HCT116 (cell line): ENCODE measurements at regions not wholly inside any gene's neighbourhood (a gene's known extent, or its start where the extent isn't known, plus 50 kb on each side); places are given as distances from the start of the nearest gene placed in this dataset.

Experiments used
- ATAC-seq: fragments of 200-7000 bp; cut with Tn5 transposase; 2 replicates; pipeline ENCODE4 v1.9.1; 2020; ENCODE audit warnings: mild to moderate bottlenecking, moderate library complexity
- BruUV-seq: library from RNA; stranded (reverse); fragments of 400-500 nt; replicated peaks from 2 replicates; lab custom pipeline; 2021; lab: Mats Ljungman, UMichigan
- CTCF ChIA-PET: fragments of 300-600 bp; sonication (Branson Sonifier 250); formaldehyde crosslinking; loops from one replicate; lab custom pipeline; 2021; ENCODE audit warnings: antibody characterized with exemption; lab: Charles Lee
- POLR2A ChIA-PET: fragments of 300-600, 350-600 bp; sonication (Branson Sonifier 250); formaldehyde crosslinking; loops from one replicate; lab custom pipeline; 2021; ENCODE audit warnings: antibody characterized with exemption; lab: Charles Lee
- RAD21 ChIA-PET, 2 experiments: fragments of 300-600 bp; sonication (Branson Sonifier 250); formaldehyde crosslinking; loops; one replicate each; lab custom pipeline; 2023; ENCODE audit warnings: low total read pairs in 2 of 2; ENCODE audit not compliant: uncharacterized antibody in 2 of 2, unreplicated experiment in 2 of 2, low non-redundant PET in 1 of 2; lab: Charles Lee
- DNase-seq: peaks from one replicate; pipeline ENCODE4 v3.0.0-alpha.2; 2010; ENCODE audit warnings: low read depth, low spot score
- H2AFZ ChIP-seq: fragments of 200-600 bp; shearing (Covaris generic), sonication (generic); 2 replicates; pipeline ENCODE4 v1.6.1; 2017; ENCODE audit warnings: low read depth, mixed run types, mixed read lengths, antibody characterized with exemption, low read length; ENCODE audit not compliant: poor library complexity, severe bottlenecking
- H3K27ac ChIP-seq: 2 replicates; pipeline ENCODE4 v1.5.1; 2012; ENCODE audit warnings: low read depth, low read length
- H3K27me3 ChIP-seq: fragments of 200-600 bp; sonication (generic); 2 replicates; pipeline ENCODE4 v1.6.1; 2016; ENCODE audit warnings: mixed run types, low read length, mixed read lengths; ENCODE audit not compliant: insufficient read depth
- H3K36me3 ChIP-seq, 2 experiments: fragments of 200-500 bp in 1 of 2; fragments of 200-600 bp in 1 of 2; sonication (Bioruptor generic) in 1 of 2; sonication (generic) in 1 of 2; 2 replicates each; pipeline versions ENCODE4 v1.5.1 to v1.6.1; 2014 to 2016; ENCODE audit warnings: low read length in 2 of 2, inconsistent platforms in 1 of 2, mixed read lengths in 1 of 2, mixed run types in 1 of 2; ENCODE audit not compliant: insufficient read depth in 2 of 2, control insufficient read depth in 1 of 2
- H3K4me1 ChIP-seq, 2 experiments: fragments of 200-600 bp in 1 of 2; sonication (generic) in 1 of 2; 2 replicates each; pipeline versions ENCODE4 v1.5.1 to v1.6.1; 2012 to 2017; ENCODE audit warnings: low read length in 2 of 2, inconsistent platforms in 1 of 2, mild to moderate bottlenecking in 1 of 2, mixed read lengths in 1 of 2, mixed run types in 1 of 2, moderate library complexity in 1 of 2; ENCODE audit not compliant: insufficient read depth in 2 of 2, control insufficient read depth in 1 of 2
- H3K4me2 ChIP-seq: fragments of 200-600 bp; sonication (generic); 2 replicates; pipeline ENCODE4 v1.6.1; 2017; ENCODE audit warnings: mixed run types, low read length, mixed read lengths
- H3K4me3 ChIP-seq, 2 experiments: fragments of 200-600 bp in 1 of 2; sonication (generic) in 1 of 2; replicated peaks in 1 of 2; 2 replicates each; pipeline ENCODE4 v1.5.1; 2011 to 2016; ENCODE audit warnings: low read length in 2 of 2, control low read depth in 1 of 2, low read depth in 1 of 2, mild to moderate bottlenecking in 1 of 2, mixed read lengths in 1 of 2, mixed run types in 1 of 2
- H3K79me2 ChIP-seq: fragments of 200-600 bp; sonication (generic); 2 replicates; pipeline ENCODE4 v1.6.1; 2017; ENCODE audit warnings: mild to moderate bottlenecking, mixed run types, low read length, moderate library complexity, mixed read lengths; ENCODE audit not compliant: insufficient read depth
- H3K9ac ChIP-seq: fragments of 200-600 bp; sonication (generic); 2 replicates; pipeline ENCODE4 v1.6.1; 2016; ENCODE audit warnings: low read length, mixed read lengths
- H3K9me2 ChIP-seq: fragments of 200-600 bp; sonication (generic), shearing (Covaris generic); 2 replicates; pipeline ENCODE4 v1.6.1; 2017; ENCODE audit warnings: mixed run types, mild to moderate bottlenecking, moderate library complexity; ENCODE audit not compliant: insufficient read depth
- H3K9me3 ChIP-seq, 2 experiments: fragments of 200-500 bp in 1 of 2; fragments of 200-600 bp in 1 of 2; sonication (Bioruptor generic) in 1 of 2; sonication (generic) in 1 of 2; 2 replicates each; pipeline ENCODE4 v1.6.1; 2014 to 2017; ENCODE audit warnings: low read length in 2 of 2, mixed read lengths in 2 of 2, inconsistent platforms in 1 of 2, low read depth in 1 of 2, mild to moderate bottlenecking in 1 of 2, mixed run types in 1 of 2, moderate library complexity in 1 of 2; ENCODE audit not compliant: control insufficient read depth in 1 of 2, insufficient read depth in 1 of 2
- H4K20me1 ChIP-seq: fragments of 200-600 bp; sonication (generic), shearing (Covaris generic); 2 replicates; pipeline ENCODE4 v1.6.1; 2017; ENCODE audit warnings: mixed run types, mild to moderate bottlenecking, moderate library complexity; ENCODE audit not compliant: insufficient read depth
- CBX3 ChIP-seq: IDR thresholded peaks from 2 replicates; pipeline ENCODE4 v1.6.1; 2012; ENCODE audit warnings: low read depth
- CEBPB ChIP-seq: IDR thresholded peaks from 2 replicates; pipeline ENCODE4 v1.6.1; 2012; ENCODE audit warnings: low read depth
- ELF1 ChIP-seq: IDR thresholded peaks from 2 replicates; pipeline ENCODE4 v1.6.1; 2012; ENCODE audit warnings: low read depth, borderline replicate concordance
- EZH2 ChIP-seq: fragments of 200-600 bp; sonication (generic); IDR thresholded peaks from 2 replicates; pipeline ENCODE4 v1.6.1; 2017; ENCODE audit warnings: antibody characterized with exemption, mixed run types
- EZH2phosphoT487 ChIP-seq: fragments of 200-600 bp; IDR thresholded peaks from 2 replicates; pipeline ENCODE4 v1.6.1; 2018; ENCODE audit warnings: antibody characterized with exemption, borderline replicate concordance
- JUND ChIP-seq: IDR thresholded peaks from 2 replicates; pipeline ENCODE4 v1.6.1; 2012
- POLR2A ChIP-seq: IDR thresholded peaks from 2 replicates; pipeline ENCODE4 v1.7.0; 2011; ENCODE audit warnings: borderline replicate concordance; ENCODE audit not compliant: insufficient read depth, insufficient read length; ENCODE audit errors: extremely low read depth
- POLR2AphosphoS5 ChIP-seq: IDR thresholded peaks from 2 replicates; pipeline ENCODE4 v1.6.1; 2011; ENCODE audit warnings: mild to moderate bottlenecking, low read depth, low read length, moderate library complexity
- SP1 ChIP-seq: IDR thresholded peaks from 2 replicates; pipeline ENCODE4 v1.6.1; 2012; ENCODE audit warnings: low read depth
- SRF ChIP-seq: IDR thresholded peaks from 2 replicates; pipeline ENCODE4 v1.6.1; 2012; ENCODE audit warnings: low read depth
- TCF7L2 ChIP-seq: IDR thresholded peaks from 2 replicates; pipeline ENCODE4 v1.7.0; 2011; ENCODE audit warnings: borderline replicate concordance, inconsistent platforms; ENCODE audit not compliant: insufficient read depth, insufficient read length; ENCODE audit errors: extremely low read depth
- YY1 ChIP-seq: IDR thresholded peaks from 2 replicates; pipeline ENCODE4 v1.6.1; 2011; ENCODE audit warnings: low read length, low read depth, moderate library complexity, mild to moderate bottlenecking; ENCODE audit not compliant: insufficient replicate concordance; ENCODE audit errors: extremely low read depth
- ZFX ChIP-seq: fragments of 450-650 bp; IDR thresholded peaks from 2 replicates; pipeline ENCODE4 v1.6.1; 2017
- intact Hi-C: fragments of 100-400 bp; cut with micrococcal nuclease; formaldehyde crosslinking; loops from 2 replicates; pipeline ENCODE4 v1.10.0; 2022
- TF ChIP-seq, protein P1 (sequence below), 3 experiments: fragments of 200-600 bp in 1 of 3; sonication (generic) in 1 of 3; IDR thresholded peaks in 2 of 3; conservative IDR thresholded peaks in 1 of 3; 2 replicates each; pipeline ENCODE4 v1.5.1; 2012 to 2017; ENCODE audit warnings: low read depth in 2 of 3, low read length in 2 of 3, antibody characterized with exemption in 1 of 3, borderline replicate concordance in 1 of 3, control low read depth in 1 of 3, mild to moderate bottlenecking in 1 of 3, mixed read lengths in 1 of 3, mixed run types in 1 of 3, moderate library complexity in 1 of 3; ENCODE audit not compliant: insufficient read depth in 1 of 3
- TF ChIP-seq, protein P2 (sequence below): IDR thresholded peaks from 2 replicates; pipeline ENCODE4 v1.6.1; 2012
- TF ChIP-seq, protein P3 (sequence below): IDR thresholded peaks from 2 replicates; pipeline ENCODE4 v1.6.1; 2012; ENCODE audit warnings: low read depth
- TF ChIP-seq, protein P4 (sequence below): IDR thresholded peaks from 2 replicates; pipeline ENCODE4 v1.6.1; 2012

GRCh38 chr3:73259291-73259690 lies 197.8 kb downstream of the EBLN2 start:
- H3K4me3 ChIP-seq = no peak overlapping the region
- H4K20me1 ChIP-seq = no peaks in the 10 kb centered on the region
- H3K4me2 ChIP-seq = no peak overlapping the region
- intact Hi-C loops = no loop called here
- H2AFZ ChIP-seq = no peak overlapping the region
- H3K9me2 ChIP-seq = no peaks in the 10 kb centered on the region
- H3K9me3 ChIP-seq = no peaks in the 10 kb centered on the region
- RAD21 ChIA-PET = no interaction called here
- H3K27ac ChIP-seq = no peak overlapping the region
- H3K4me1 ChIP-seq = peaks cover 2 to 8% of the 10 kb centered on the region in 2 experiments; a peak in 2 of 4 replicates
- H3K9ac ChIP-seq = no peak overlapping the region
- BruUV-seq = no TSS peak
- no peaks in the 10 kb centered on the region for H3K79me2 ChIP-seq
- POLR2A ChIA-PET = no interaction called here
- CTCF ChIA-PET = no interaction called here
- H3K36me3 ChIP-seq = no peaks in the 10 kb centered on the region
- ATAC-seq = no peak
- H3K27me3 ChIP-seq = peaks cover 10% of the 10 kb centered on the region; the same call in 1 of the 2 replicates
- TF ChIP-seq EZH2phosphoT487 (no peak), CBX3 (no peak), POLR2AphosphoS5 (no peak), TCF7L2 (no peak), CEBPB (no peak), SRF (no peak), JUND (no peak), POLR2A (no peak), EZH2 (no peak), ELF1 (no peak), YY1 (no peak), SP1 (no peak), ZFX (no peak)
- TF ChIP-seq, protein P1, sequence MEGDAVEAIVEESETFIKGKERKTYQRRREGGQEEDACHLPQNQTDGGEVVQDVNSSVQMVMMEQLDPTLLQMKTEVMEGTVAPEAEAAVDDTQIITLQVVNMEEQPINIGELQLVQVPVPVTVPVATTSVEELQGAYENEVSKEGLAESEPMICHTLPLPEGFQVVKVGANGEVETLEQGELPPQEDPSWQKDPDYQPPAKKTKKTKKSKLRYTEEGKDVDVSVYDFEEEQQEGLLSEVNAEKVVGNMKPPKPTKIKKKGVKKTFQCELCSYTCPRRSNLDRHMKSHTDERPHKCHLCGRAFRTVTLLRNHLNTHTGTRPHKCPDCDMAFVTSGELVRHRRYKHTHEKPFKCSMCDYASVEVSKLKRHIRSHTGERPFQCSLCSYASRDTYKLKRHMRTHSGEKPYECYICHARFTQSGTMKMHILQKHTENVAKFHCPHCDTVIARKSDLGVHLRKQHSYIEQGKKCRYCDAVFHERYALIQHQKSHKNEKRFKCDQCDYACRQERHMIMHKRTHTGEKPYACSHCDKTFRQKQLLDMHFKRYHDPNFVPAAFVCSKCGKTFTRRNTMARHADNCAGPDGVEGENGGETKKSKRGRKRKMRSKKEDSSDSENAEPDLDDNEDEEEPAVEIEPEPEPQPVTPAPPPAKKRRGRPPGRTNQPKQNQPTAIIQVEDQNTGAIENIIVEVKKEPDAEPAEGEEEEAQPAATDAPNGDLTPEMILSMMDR (IDR thresholded peaks at IDR 0.05 in 2 of 3, conservative IDR thresholded peaks at IDR 0.05 in 1 of 3; ENCODE audit: borderline replicate concordance in 1 of 3, insufficient read depth in 1 of 3, low read depth in 2 of 3, low read length in 2 of 3) = no peak
- TF ChIP-seq, protein P2, sequence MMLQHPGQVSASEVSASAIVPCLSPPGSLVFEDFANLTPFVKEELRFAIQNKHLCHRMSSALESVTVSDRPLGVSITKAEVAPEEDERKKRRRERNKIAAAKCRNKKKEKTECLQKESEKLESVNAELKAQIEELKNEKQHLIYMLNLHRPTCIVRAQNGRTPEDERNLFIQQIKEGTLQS = no peak
- TF ChIP-seq, protein P3, sequence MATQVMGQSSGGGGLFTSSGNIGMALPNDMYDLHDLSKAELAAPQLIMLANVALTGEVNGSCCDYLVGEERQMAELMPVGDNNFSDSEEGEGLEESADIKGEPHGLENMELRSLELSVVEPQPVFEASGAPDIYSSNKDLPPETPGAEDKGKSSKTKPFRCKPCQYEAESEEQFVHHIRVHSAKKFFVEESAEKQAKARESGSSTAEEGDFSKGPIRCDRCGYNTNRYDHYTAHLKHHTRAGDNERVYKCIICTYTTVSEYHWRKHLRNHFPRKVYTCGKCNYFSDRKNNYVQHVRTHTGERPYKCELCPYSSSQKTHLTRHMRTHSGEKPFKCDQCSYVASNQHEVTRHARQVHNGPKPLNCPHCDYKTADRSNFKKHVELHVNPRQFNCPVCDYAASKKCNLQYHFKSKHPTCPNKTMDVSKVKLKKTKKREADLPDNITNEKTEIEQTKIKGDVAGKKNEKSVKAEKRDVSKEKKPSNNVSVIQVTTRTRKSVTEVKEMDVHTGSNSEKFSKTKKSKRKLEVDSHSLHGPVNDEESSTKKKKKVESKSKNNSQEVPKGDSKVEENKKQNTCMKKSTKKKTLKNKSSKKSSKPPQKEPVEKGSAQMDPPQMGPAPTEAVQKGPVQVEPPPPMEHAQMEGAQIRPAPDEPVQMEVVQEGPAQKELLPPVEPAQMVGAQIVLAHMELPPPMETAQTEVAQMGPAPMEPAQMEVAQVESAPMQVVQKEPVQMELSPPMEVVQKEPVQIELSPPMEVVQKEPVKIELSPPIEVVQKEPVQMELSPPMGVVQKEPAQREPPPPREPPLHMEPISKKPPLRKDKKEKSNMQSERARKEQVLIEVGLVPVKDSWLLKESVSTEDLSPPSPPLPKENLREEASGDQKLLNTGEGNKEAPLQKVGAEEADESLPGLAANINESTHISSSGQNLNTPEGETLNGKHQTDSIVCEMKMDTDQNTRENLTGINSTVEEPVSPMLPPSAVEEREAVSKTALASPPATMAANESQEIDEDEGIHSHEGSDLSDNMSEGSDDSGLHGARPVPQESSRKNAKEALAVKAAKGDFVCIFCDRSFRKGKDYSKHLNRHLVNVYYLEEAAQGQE = no peak
- TF ChIP-seq, protein P4, sequence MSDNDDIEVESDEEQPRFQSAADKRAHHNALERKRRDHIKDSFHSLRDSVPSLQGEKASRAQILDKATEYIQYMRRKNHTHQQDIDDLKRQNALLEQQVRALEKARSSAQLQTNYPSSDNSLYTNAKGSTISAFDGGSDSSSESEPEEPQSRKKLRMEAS = no peak
- no peak for DNase-seq
